Nephron (organoid): ENCODE measurements at regions not wholly inside any gene's neighbourhood (a gene's known extent, or its start where the extent isn't known, plus 50 kb on each side); places are given as distances from the start of the nearest gene placed in this dataset.

Source experiments
- H3K27ac Mint-ChIP-seq, 3 experiments: 2 replicates each; pipeline ENCODE4 v1.8.0; 2020; ENCODE audit warnings: mixed read lengths in 3 of 3, mild to moderate bottlenecking in 2 of 3, moderate library complexity in 1 of 3
- H3K27me3 Mint-ChIP-seq: 2 replicates; pipeline ENCODE4 v1.8.0; 2021; ENCODE audit warnings: low read depth, mild to moderate bottlenecking, moderate library complexity, mixed read lengths
- H3K36me3 Mint-ChIP-seq: 2 replicates; pipeline ENCODE4 v1.8.0; 2020; ENCODE audit warnings: low read depth, mixed read lengths
- H3K4me1 Mint-ChIP-seq: 2 replicates; pipeline ENCODE4 v1.8.0; 2020; ENCODE audit warnings: mixed read lengths
- H3K4me3 Mint-ChIP-seq, 3 experiments: 2 replicates each; pipeline ENCODE4 v1.8.0; 2020; ENCODE audit warnings: mild to moderate bottlenecking in 3 of 3, mixed read lengths in 3 of 3, moderate library complexity in 2 of 3
- H3K9me3 Mint-ChIP-seq: 2 replicates; pipeline ENCODE4 v1.8.0; 2020; ENCODE audit warnings: mixed read lengths
- TF ChIP-seq, protein P1 (sequence below), 3 experiments: fragments of 200-600 bp; sonication (generic); IDR thresholded peaks; one replicate each; pipeline ENCODE4 v1.5.0; 2021; ENCODE audit warnings: antibody characterized with exemption in 3 of 3; ENCODE audit not compliant: unreplicated experiment in 3 of 3

GRCh38 chr20:24815931-24816330, 133.1 kb upstream of the CST7 start:
- H3K36me3 Mint-ChIP-seq: no peaks in the 10 kb centered on the region
- peaks cover 20% of the 10 kb centered on the region for H3K27me3 Mint-ChIP-seq
- no peak overlapping the region for H3K27ac Mint-ChIP-seq
- no peaks in the 10 kb centered on the region for H3K9me3 Mint-ChIP-seq
- H3K4me1 Mint-ChIP-seq: no peaks in the 10 kb centered on the region
- H3K4me3 Mint-ChIP-seq: no peak overlapping the region
- TF ChIP-seq, protein P1, sequence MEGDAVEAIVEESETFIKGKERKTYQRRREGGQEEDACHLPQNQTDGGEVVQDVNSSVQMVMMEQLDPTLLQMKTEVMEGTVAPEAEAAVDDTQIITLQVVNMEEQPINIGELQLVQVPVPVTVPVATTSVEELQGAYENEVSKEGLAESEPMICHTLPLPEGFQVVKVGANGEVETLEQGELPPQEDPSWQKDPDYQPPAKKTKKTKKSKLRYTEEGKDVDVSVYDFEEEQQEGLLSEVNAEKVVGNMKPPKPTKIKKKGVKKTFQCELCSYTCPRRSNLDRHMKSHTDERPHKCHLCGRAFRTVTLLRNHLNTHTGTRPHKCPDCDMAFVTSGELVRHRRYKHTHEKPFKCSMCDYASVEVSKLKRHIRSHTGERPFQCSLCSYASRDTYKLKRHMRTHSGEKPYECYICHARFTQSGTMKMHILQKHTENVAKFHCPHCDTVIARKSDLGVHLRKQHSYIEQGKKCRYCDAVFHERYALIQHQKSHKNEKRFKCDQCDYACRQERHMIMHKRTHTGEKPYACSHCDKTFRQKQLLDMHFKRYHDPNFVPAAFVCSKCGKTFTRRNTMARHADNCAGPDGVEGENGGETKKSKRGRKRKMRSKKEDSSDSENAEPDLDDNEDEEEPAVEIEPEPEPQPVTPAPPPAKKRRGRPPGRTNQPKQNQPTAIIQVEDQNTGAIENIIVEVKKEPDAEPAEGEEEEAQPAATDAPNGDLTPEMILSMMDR (IDR thresholded peaks at IDR 0.05; ENCODE audit: unreplicated experiment in 3 of 3): no peak

GRCh38 chr20:24816431-24816830, 132.6 kb upstream of the CST7 start:
- TF ChIP-seq, protein P1 (IDR thresholded peaks at IDR 0.05; ENCODE audit: unreplicated experiment in 3 of 3): no peak
- Mint-ChIP-seq H3K36me3 (no peaks in the 10 kb centered on the region), H3K4me3 (no peak overlapping the region), H3K27ac (no peak overlapping the region), H3K27me3 (peaks cover 20% of the 10 kb centered on the region), H3K4me1 (no peaks in the 10 kb centered on the region), H3K9me3 (no peaks in the 10 kb centered on the region)

DNA sequence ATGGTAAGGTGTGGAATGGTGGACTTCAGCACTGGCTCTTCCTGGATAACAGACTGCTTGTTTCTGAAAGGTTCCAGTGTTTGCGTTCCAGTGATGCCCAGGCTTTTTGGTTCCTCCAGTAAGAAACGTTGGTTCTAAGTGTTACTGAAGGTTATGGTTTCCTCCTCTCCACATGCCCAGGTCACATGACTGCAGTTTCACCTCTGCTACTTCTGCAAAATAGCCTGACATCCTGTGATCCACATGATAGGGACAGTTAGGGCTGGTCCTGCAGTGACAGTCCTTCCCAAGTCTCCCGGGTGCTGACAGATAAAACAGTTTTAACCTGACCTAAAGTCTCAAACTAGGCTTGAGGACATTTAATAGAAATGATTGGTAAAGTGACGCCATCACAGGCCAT, 132.2 kb upstream of the CST7 start:
- peaks cover 20% of the 10 kb centered on the region for H3K27me3 Mint-ChIP-seq
- no peak overlapping the region for H3K27ac Mint-ChIP-seq
- H3K4me1 Mint-ChIP-seq: no peaks in the 10 kb centered on the region
- no peaks in the 10 kb centered on the region for H3K36me3 Mint-ChIP-seq
- H3K4me3 Mint-ChIP-seq: no peak overlapping the region
- no peaks in the 10 kb centered on the region for H3K9me3 Mint-ChIP-seq
- TF ChIP-seq, protein P1 (IDR thresholded peaks at IDR 0.05; ENCODE audit: unreplicated experiment in 3 of 3): no peak

- H3K36me3 Mint-ChIP-seq: no peaks in the 10 kb centered on the region
- peaks cover 16% of the 10 kb centered on the region for H3K27me3 Mint-ChIP-seq
- no peak overlapping the region for H3K27ac Mint-ChIP-seq
These were observed 131.7 kb upstream of the CST7 start for GRCh38 chr20:24817351-24817750.

DNA sequence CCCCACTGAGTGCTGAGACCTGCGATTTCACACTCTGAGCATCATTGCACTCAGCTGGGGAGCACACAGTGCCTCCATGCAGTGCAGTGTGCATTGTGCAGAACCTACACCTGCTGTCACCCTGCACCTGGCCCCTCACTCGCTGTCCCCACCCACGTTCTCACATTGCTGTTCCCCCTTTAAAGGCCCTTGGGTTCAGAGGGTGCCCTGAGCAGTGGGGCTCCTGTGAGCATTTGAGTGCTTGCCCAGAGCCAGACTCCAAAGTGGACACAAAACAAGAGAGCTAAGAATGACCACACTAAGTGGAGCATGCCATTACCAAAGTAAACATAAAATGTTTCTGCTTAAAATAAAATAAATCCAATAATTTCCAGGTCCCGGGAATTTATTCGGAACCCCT, 131.0 kb upstream of the CST7 start:
- Mint-ChIP-seq H3K27ac (no peak overlapping the region), H3K9me3 (no peaks in the 10 kb centered on the region), H3K36me3 (no peaks in the 10 kb centered on the region), H3K4me3 (no peak overlapping the region), H3K27me3 (peaks cover 9% of the 10 kb centered on the region), H3K4me1 (no peaks in the 10 kb centered on the region)
- TF ChIP-seq, protein P1 (IDR thresholded peaks at IDR 0.05; ENCODE audit: unreplicated experiment in 3 of 3): no peak

More at GRCh38 chr20:24817351-24817750, 131.7 kb upstream of the CST7 start:
- H3K4me1 Mint-ChIP-seq: no peaks in the 10 kb centered on the region
- H3K9me3 Mint-ChIP-seq: no peaks in the 10 kb centered on the region
- H3K4me3 Mint-ChIP-seq: no peak overlapping the region
- TF ChIP-seq, protein P1 (IDR thresholded peaks at IDR 0.05; ENCODE audit: unreplicated experiment in 3 of 3): no peak

- peaks cover 4% of the 10 kb centered on the region for H3K27me3 Mint-ChIP-seq
- TF ChIP-seq, protein P1 (IDR thresholded peaks at IDR 0.05; ENCODE audit: unreplicated experiment in 3 of 3): no peak
- no peak overlapping the region for H3K27ac Mint-ChIP-seq
- no peaks in the 10 kb centered on the region for H3K9me3 Mint-ChIP-seq
- no peak overlapping the region for H3K4me3 Mint-ChIP-seq
- H3K4me1 Mint-ChIP-seq: no peaks in the 10 kb centered on the region
- H3K36me3 Mint-ChIP-seq: no peaks in the 10 kb centered on the region
These were observed 129.6 kb upstream of the CST7 start for GRCh38 chr20:24819331-24819965.
